ENCODE measurements at regions not wholly inside any gene's neighbourhood (a gene's known extent, or its start where the extent isn't known, plus 50 kb on each side); places are given as distances from the start of the nearest gene placed in this dataset.

DNA sequence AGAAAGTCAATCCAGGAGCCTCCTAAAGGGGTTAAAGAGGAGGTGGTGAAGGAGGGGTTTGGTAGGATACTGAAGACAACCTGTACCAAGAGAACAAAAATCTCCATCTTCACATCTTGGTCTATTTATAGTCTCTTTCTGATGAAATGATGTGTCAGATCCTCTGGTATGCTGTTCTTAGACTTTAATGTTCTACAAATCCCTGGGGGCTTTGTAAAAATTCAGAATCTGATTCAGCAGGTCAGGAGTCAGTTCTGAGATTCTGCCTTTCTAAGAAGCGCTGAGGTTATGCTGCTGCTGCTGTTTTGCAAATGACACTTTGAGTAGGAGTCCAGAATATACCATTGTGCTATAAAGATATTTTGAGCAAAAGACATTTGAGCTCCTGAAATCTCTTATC lies 172.9 kb upstream of the GLRA2 start:
- H3K36me3 ChIP-seq (ENCODE audit: insufficient read depth, low read length): no peaks in the 10 kb centered on the region
- H3K4me3 Mint-ChIP-seq: no peak overlapping the region
- no peaks in the 10 kb centered on the region for H3K4me1 Mint-ChIP-seq (ENCODE audit: low read depth)
- no peaks in the 10 kb centered on the region for H3K9me3 Mint-ChIP-seq
- no peak for DNase-seq
- no peak for TF ChIP-seq CTCF (IDR thresholded peaks at IDR 0.05)
- CTCF ChIA-PET: no interaction called here
- intact Hi-C loops (cut with DNase I, micrococcal nuclease): no loop called here
- H3K36me3 Mint-ChIP-seq (ENCODE audit: low read depth): no peaks in the 10 kb centered on the region
- H3K27me3 ChIP-seq (ENCODE audit: control insufficient read depth in 1 of 2, insufficient read depth in 2 of 2, low read length in 2 of 2): no peaks in the 10 kb centered on the region
- H3K27me3 Mint-ChIP-seq: no peaks in the 10 kb centered on the region
- ATAC-seq (ENCODE audit: poor library complexity): no peak
- H3K9me3 ChIP-seq (ENCODE audit: control insufficient read depth in 1 of 2, insufficient read depth in 1 of 2, low read length in 2 of 2): no peaks in the 10 kb centered on the region
- no peak overlapping the region for H3K4me3 ChIP-seq (ENCODE audit: low read length)
- no peak overlapping the region for H3K27ac ChIP-seq (ENCODE audit: low read depth in 1 of 2, low read length in 2 of 2)
- H3K27ac Mint-ChIP-seq: no peak overlapping the region
- POLR2A ChIA-PET: no interaction called here
- H3K4me1 ChIP-seq (ENCODE audit: insufficient read depth, low read length): no peaks in the 10 kb centered on the region

DNA sequence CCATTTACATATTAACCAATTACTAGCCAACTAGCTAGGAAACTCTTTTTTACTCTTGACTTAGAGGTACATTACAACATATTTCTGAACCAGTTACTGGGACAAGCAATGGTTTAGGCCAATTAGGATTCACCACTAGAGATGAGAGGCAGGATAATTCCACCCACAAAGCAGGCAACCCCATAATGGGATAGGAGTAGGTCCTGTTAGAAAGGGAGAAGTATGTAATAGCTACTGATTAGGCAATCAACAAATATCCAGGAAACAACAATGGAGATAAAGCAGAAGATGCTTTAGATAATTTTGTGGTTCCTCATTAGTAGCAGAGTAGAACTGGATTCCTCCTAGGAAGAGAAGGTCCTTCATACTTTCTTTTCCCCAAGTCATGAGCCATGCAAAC lies 173.8 kb upstream of the GLRA2 start:
- DNase-seq (no peak), ATAC-seq (ENCODE audit: poor library complexity) (no peak)
- H3K4me3 ChIP-seq (ENCODE audit: low read length): no peak overlapping the region
- TF ChIP-seq CTCF (IDR thresholded peaks at IDR 0.05): no peak
- H3K27me3 Mint-ChIP-seq: no peaks in the 10 kb centered on the region
- no peak overlapping the region for H3K27ac ChIP-seq (ENCODE audit: low read depth in 1 of 2, low read length in 2 of 2)
- POLR2A ChIA-PET: no interaction called here
- no peaks in the 10 kb centered on the region for H3K36me3 Mint-ChIP-seq (ENCODE audit: low read depth)
- no peaks in the 10 kb centered on the region for H3K4me1 Mint-ChIP-seq (ENCODE audit: low read depth)
- CTCF ChIA-PET: no interaction called here
- H3K4me1 ChIP-seq (ENCODE audit: insufficient read depth, low read length): no peaks in the 10 kb centered on the region
- H3K36me3 ChIP-seq (ENCODE audit: insufficient read depth, low read length): no peaks in the 10 kb centered on the region
- H3K9me3 Mint-ChIP-seq: no peaks in the 10 kb centered on the region
- no peak overlapping the region for H3K4me3 Mint-ChIP-seq
- H3K9me3 ChIP-seq (ENCODE audit: control insufficient read depth in 1 of 2, insufficient read depth in 1 of 2, low read length in 2 of 2): no peaks in the 10 kb centered on the region
- no peak overlapping the region for H3K27ac Mint-ChIP-seq
- intact Hi-C loops (cut with DNase I, micrococcal nuclease): no loop called here
- H3K27me3 ChIP-seq (ENCODE audit: control insufficient read depth in 1 of 2, insufficient read depth in 2 of 2, low read length in 2 of 2): no peaks in the 10 kb centered on the region

GRCh38 chrX:14354521-14354920 lies 174.8 kb upstream of the GLRA2 start:
- DNase-seq: no peak
- CTCF ChIA-PET: no interaction called here
- POLR2A ChIA-PET: no interaction called here
- no peak for ATAC-seq (ENCODE audit: poor library complexity)
- H3K36me3 Mint-ChIP-seq (ENCODE audit: low read depth): no peaks in the 10 kb centered on the region
- no peak overlapping the region for H3K4me3 Mint-ChIP-seq
- H3K27ac Mint-ChIP-seq: no peak overlapping the region
- H3K27ac ChIP-seq (ENCODE audit: low read depth in 1 of 2, low read length in 2 of 2): no peak overlapping the region
- H3K27me3 Mint-ChIP-seq: no peaks in the 10 kb centered on the region
- H3K4me1 ChIP-seq (ENCODE audit: insufficient read depth, low read length): no peaks in the 10 kb centered on the region
- H3K4me1 Mint-ChIP-seq (ENCODE audit: low read depth): no peaks in the 10 kb centered on the region
- no peaks in the 10 kb centered on the region for H3K27me3 ChIP-seq (ENCODE audit: control insufficient read depth in 1 of 2, insufficient read depth in 2 of 2, low read length in 2 of 2)
- H3K9me3 ChIP-seq (ENCODE audit: control insufficient read depth in 1 of 2, insufficient read depth in 1 of 2, low read length in 2 of 2): no peaks in the 10 kb centered on the region
- no peak for TF ChIP-seq CTCF (IDR thresholded peaks at IDR 0.05)
- intact Hi-C loops (cut with DNase I, micrococcal nuclease): no loop called here
- no peak overlapping the region for H3K4me3 ChIP-seq (ENCODE audit: low read length)
- peaks cover 4% of the 10 kb centered on the region for H3K9me3 Mint-ChIP-seq
- H3K36me3 ChIP-seq (ENCODE audit: insufficient read depth, low read length): no peaks in the 10 kb centered on the region

Measured in CD4-positive, alpha-beta T cell (primary cell).